ENCODE measurements at regions not wholly inside any gene's neighbourhood (a gene's known extent, or its start where the extent isn't known, plus 50 kb on each side); places are given as distances from the start of the nearest gene placed in this dataset.

DNA sequence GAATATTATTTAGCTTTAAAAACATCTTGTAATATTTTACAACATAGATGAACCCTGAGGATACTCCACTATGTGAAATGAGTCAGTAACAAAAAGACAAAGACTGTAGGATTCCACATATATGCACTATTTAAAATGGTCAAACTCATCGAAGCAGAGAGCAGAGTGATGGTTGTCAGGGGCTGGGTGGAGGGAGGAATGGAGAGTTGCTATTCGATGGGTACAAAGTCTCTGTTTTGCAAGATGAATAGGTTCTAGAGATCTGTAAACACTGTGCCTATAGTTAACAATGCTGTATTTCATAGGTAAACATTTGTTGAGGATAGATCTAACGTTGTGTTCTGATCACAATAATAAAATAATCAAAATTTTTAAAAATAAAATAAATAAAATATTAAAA lies 1675.9 kb upstream of the CELF4 start:
- no peak for TF ChIP-seq EZH2phosphoT487 (IDR thresholded peaks at IDR 0.05; ENCODE audit: borderline replicate concordance, low read length)
- TF ChIP-seq, protein P1, sequence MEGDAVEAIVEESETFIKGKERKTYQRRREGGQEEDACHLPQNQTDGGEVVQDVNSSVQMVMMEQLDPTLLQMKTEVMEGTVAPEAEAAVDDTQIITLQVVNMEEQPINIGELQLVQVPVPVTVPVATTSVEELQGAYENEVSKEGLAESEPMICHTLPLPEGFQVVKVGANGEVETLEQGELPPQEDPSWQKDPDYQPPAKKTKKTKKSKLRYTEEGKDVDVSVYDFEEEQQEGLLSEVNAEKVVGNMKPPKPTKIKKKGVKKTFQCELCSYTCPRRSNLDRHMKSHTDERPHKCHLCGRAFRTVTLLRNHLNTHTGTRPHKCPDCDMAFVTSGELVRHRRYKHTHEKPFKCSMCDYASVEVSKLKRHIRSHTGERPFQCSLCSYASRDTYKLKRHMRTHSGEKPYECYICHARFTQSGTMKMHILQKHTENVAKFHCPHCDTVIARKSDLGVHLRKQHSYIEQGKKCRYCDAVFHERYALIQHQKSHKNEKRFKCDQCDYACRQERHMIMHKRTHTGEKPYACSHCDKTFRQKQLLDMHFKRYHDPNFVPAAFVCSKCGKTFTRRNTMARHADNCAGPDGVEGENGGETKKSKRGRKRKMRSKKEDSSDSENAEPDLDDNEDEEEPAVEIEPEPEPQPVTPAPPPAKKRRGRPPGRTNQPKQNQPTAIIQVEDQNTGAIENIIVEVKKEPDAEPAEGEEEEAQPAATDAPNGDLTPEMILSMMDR (IDR thresholded peaks at IDR 0.05; ENCODE audit: low read depth, low read length, poor library complexity, severe bottlenecking) = no peak

Data from DOHH2 (cell line).